KMS-11 (cell line): ENCODE measurements at regions not wholly inside any gene's neighbourhood (a gene's known extent, or its start where the extent isn't known, plus 50 kb on each side); places are given as distances from the start of the nearest gene placed in this dataset.

Source experiments
- H2AFZ ChIP-seq: fragments of 200-600 bp; sonication (generic); 2 replicates; pipeline ENCODE4 v1.6.1; 2016; ENCODE audit warnings: antibody characterized with exemption, mixed run types, low read depth
- H3K27ac ChIP-seq: fragments of 200-600 bp; sonication (generic); 2 replicates; pipeline ENCODE4 v1.6.1; 2016; ENCODE audit warnings: mild to moderate bottlenecking, mixed run types
- H3K27me3 ChIP-seq: fragments of 200-600 bp; sonication (generic); 2 replicates; pipeline ENCODE4 v1.6.1; 2017; ENCODE audit warnings: mild to moderate bottlenecking, low read depth, mixed run types, moderate library complexity; ENCODE audit not compliant: insufficient read depth
- H3K36me3 ChIP-seq: fragments of 200-600 bp; sonication (generic); 2 replicates; pipeline ENCODE4 v1.6.1; 2017; ENCODE audit warnings: mild to moderate bottlenecking, mixed run types; ENCODE audit not compliant: insufficient read depth
- H3K4me1 ChIP-seq: fragments of 200-600 bp; sonication (generic); 2 replicates; pipeline ENCODE4 v1.6.1; 2016; ENCODE audit warnings: mild to moderate bottlenecking, low read depth, mixed run types; ENCODE audit not compliant: poor library complexity, severe bottlenecking
- H3K4me2 ChIP-seq: fragments of 200-600 bp; sonication (generic); 2 replicates; pipeline ENCODE4 v1.7.0; 2016; ENCODE audit warnings: mild to moderate bottlenecking, mixed run types
- H3K4me3 ChIP-seq: fragments of 200-600 bp; sonication (generic); IDR thresholded peaks from 2 replicates; pipeline ENCODE4 v1.6.1; 2017; ENCODE audit warnings: low read depth, low read length, mixed read lengths; ENCODE audit not compliant: insufficient read depth
- H3K79me2 ChIP-seq: fragments of 200-600 bp; sonication (generic); 2 replicates; pipeline ENCODE4 v1.6.1; 2016; ENCODE audit warnings: low read depth, mixed run types; ENCODE audit not compliant: insufficient read depth
- H3K9ac ChIP-seq: fragments of 200-600 bp; sonication (generic); 2 replicates; pipeline ENCODE4 v1.6.1; 2016; ENCODE audit warnings: mild to moderate bottlenecking, mixed run types
- H4K20me1 ChIP-seq: fragments of 200-600 bp; sonication (generic); 2 replicates; pipeline ENCODE4 v1.6.1; 2016; ENCODE audit warnings: mild to moderate bottlenecking, mixed run types; ENCODE audit not compliant: insufficient read depth
- CTCF ChIP-seq: fragments of 200-600 bp; sonication (generic); conservative IDR thresholded peaks from 2 replicates; pipeline ENCODE4 v1.6.1; 2017; ENCODE audit warnings: low read depth, mild to moderate bottlenecking, antibody characterized with exemption, low read length, moderate library complexity, mixed read lengths

- no peak for TF ChIP-seq CTCF
- no peak overlapping the region for H3K27ac ChIP-seq
Observed at GRCh38 chr7:86930554-86931307, 128.7 kb downstream of the ELAPOR2 start.

GRCh38 chr7:86929293-86930109 lies 130.0 kb downstream of the ELAPOR2 start:
- no peaks in the 10 kb centered on the region for H3K4me1 ChIP-seq
- no peak overlapping the region for H2AFZ ChIP-seq
- H3K36me3 ChIP-seq, result no peaks in the 10 kb centered on the region
- no peak overlapping the region for H3K9ac ChIP-seq
- no peak for TF ChIP-seq CTCF
- no peak overlapping the region for H3K27ac ChIP-seq
- H3K27me3 ChIP-seq, result no peaks in the 10 kb centered on the region
- H3K4me3 ChIP-seq, result no peak overlapping the region
- no peaks in the 10 kb centered on the region for H4K20me1 ChIP-seq
- H3K79me2 ChIP-seq, result no peaks in the 10 kb centered on the region
- no peak overlapping the region for H3K4me2 ChIP-seq

More at GRCh38 chr7:86930554-86931307, 128.7 kb downstream of the ELAPOR2 start:
- Histone ChIP-seq H3K9ac (no peak overlapping the region), H2AFZ (no peak overlapping the region), H4K20me1 (no peaks in the 10 kb centered on the region), H3K4me2 (no peak overlapping the region), H3K4me1 (no peaks in the 10 kb centered on the region), H3K27me3 (no peaks in the 10 kb centered on the region), H3K4me3 (no peak overlapping the region), H3K79me2 (no peaks in the 10 kb centered on the region), H3K36me3 (no peaks in the 10 kb centered on the region)

GRCh38 chr7:86928308-86928707 lies 131.1 kb downstream of the ELAPOR2 start:
- H3K4me2 ChIP-seq, result no peak overlapping the region
- H3K9ac ChIP-seq, result no peak overlapping the region
- no peak overlapping the region for H3K27ac ChIP-seq
- no peak overlapping the region for H3K4me3 ChIP-seq
- H3K4me1 ChIP-seq, result no peaks in the 10 kb centered on the region
- H2AFZ ChIP-seq, result no peak overlapping the region
- H3K27me3 ChIP-seq, result no peaks in the 10 kb centered on the region
- no peaks in the 10 kb centered on the region for H3K36me3 ChIP-seq
- TF ChIP-seq CTCF, result no peak
- no peaks in the 10 kb centered on the region for H3K79me2 ChIP-seq
- H4K20me1 ChIP-seq, result no peaks in the 10 kb centered on the region

- no peaks in the 10 kb centered on the region for H3K36me3 ChIP-seq
- H2AFZ ChIP-seq, result no peak overlapping the region
- no peaks in the 10 kb centered on the region for H3K79me2 ChIP-seq
- H3K4me2 ChIP-seq, result no peak overlapping the region
- no peak overlapping the region for H3K9ac ChIP-seq
- H3K4me3 ChIP-seq, result no peak overlapping the region
- peak; percentile 93 for TF ChIP-seq CTCF
- no peaks in the 10 kb centered on the region for H4K20me1 ChIP-seq
- no peaks in the 10 kb centered on the region for H3K27me3 ChIP-seq
- H3K4me1 ChIP-seq, result no peaks in the 10 kb centered on the region
- no peak overlapping the region for H3K27ac ChIP-seq
Observed at GRCh38 chr7:86926732-86927131, 132.7 kb downstream of the ELAPOR2 start.
